ENCODE measurements at regions not wholly inside any gene's neighbourhood (a gene's known extent, or its start where the extent isn't known, plus 50 kb on each side); places are given as distances from the start of the nearest gene placed in this dataset.

DNA sequence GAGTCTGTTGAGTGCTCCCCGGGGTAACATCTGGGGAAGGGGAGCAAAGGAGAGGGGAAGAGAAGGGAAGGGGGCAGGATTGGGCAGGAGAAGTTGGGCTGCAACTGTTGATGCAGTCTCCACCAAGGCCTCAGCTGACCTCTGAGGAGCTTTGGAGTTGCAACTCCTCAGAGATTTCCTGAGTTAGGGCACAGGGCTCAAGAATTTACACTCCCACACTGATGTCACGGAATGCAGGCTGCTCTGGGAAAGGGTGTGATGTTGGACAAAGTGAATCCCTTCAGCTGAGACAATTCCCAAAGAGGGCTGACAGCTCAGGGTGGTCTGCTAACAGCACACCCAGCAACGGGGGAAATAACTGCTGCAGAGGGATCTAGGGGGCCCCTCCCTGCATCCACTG lies 295.6 kb downstream of the PCNX1 start:
- DNase-seq (ENCODE audit: low spot score) = no peak

GRCh38 chr14:71203306-71203705 lies 296.0 kb downstream of the PCNX1 start:
- no peak for DNase-seq (ENCODE audit: low spot score)

- DNase-seq (ENCODE audit: low spot score) = no peak
Observed at GRCh38 chr14:71204231-71204630, 297.0 kb downstream of the PCNX1 start.

DNA sequence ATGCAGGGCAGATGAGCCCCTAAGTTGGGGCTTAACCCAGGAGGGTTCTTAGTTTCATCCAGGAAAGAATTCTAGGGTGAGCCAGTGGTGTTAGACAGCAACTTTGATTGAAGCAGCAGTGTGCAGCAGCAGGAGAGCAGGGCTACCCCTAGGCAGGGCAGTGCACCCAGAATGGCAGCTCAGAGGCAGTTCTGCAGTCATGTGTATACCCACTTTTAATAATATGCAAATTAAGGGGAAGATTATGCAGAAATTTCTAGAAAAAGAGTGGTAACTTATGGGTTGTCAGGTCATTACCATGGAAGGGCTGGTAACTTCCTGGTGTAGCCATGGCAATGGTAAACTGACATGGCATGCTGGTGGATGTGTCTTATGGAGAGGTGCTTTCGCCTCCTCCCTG lies 297.5 kb downstream of the PCNX1 start:
- DNase-seq (ENCODE audit: low spot score) = no peak

GRCh38 chr14:71206123-71206522 lies 298.9 kb downstream of the PCNX1 start:
- no peak for DNase-seq (ENCODE audit: low spot score)

- DNase-seq (ENCODE audit: low spot score) = no peak
Observed at GRCh38 chr14:71206766-71207371, 299.6 kb downstream of the PCNX1 start.

DNA sequence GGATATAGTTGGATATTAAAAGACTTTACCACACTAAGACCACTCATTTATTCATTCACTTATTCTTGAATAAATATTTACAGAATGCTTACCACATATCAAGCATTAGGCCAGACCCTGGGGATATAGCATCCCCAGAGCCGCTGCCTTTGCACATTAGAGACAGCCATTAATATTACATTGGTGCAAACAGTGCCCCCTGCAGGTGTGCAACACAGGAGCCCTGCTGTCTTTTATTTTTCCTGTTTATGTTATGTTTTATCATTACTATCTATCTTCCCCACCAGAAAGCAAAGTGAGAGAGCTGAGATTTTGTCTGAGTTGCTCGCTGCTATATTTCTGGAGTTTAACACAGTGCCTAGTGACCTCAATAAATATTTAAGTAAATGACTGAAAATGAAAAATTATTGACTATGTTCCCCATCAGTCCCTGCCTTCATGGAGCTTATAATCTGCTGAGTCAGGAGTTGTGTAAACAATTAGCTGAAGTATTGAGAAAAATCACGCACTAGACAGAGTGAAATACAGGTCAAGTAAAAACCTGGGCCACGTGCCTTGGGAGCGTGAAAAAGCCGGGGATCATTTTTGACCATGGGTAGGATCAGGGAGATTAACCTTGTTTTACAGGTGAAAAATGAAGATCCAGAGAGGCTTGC lies 301.6 kb downstream of the PCNX1 start:
- no peak for DNase-seq (ENCODE audit: low spot score)

- DNase-seq (ENCODE audit: low spot score) = no peak
Observed at GRCh38 chr14:71209888-71210287, 302.6 kb downstream of the PCNX1 start.

DNA sequence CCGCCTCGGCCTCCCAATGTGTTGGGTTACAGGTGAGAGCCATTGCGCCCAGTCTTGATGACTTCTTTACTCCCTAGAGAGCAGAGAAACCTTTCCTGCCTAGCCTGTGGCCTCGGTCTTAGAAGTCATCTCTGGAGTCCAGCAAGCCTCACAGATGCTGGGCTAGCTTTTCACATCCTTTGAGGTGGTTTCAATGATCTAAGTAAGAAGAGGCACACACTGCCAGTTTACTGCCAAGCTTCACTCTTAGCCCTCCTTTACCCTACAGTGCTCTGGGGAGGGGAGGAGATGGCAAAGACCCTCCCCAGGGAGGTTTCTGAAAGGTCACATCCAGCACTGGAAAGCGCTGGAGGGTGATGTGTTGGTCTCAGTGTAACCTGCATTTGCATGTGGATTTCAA lies 304.8 kb downstream of the PCNX1 start:
- no peak for DNase-seq (ENCODE audit: low spot score)

DNA sequence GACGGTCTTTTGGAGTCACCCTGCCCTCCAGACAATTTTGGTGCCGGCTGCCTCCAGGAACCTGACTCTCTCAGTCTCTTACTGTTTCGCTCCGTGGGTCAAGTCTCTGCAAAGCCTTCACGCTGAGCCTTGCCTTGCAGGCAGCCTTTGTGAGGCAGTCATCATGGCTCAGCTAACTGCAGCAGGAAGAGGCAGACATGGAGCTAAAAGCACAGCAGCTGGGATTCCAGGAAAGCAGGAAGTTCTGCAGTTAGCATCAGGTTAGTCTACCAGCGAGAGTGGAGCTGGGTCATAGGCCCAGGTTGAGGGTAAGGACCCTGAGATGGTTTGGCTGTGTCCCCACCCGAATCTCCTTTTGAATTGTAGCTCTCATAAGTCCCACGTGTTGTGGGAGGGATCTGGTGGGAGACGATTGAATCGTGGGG lies 305.4 kb downstream of the PCNX1 start:
- DNase-seq (ENCODE audit: low spot score) = no peak

- DNase-seq (ENCODE audit: low spot score) = no peak
Observed at GRCh38 chr14:71214241-71214640, 307.0 kb downstream of the PCNX1 start.

DNA sequence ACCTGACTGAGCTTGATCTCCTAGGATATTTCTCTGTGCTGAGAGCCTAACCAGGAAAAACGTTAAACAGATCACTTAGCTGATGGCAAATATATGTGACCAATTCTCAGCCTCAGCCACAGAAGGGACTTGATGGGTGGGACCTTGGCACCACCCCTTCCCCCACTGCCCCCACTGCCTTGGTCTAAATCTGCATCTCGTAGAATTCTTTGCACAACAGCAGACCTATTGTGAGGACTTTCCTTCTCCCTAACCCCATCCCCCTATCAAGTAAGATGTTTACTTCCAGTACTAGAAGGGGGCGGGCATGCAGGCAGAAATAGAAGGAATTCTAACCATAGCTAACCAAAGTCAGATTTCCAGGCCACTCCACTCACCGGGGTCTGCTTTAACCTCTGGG lies 313.2 kb downstream of the PCNX1 start:
- DNase-seq (ENCODE audit: low spot score) = no peak

- DNase-seq (ENCODE audit: low spot score) = no peak
Observed at GRCh38 chr14:71221119-71221518, 313.9 kb downstream of the PCNX1 start.

DNA sequence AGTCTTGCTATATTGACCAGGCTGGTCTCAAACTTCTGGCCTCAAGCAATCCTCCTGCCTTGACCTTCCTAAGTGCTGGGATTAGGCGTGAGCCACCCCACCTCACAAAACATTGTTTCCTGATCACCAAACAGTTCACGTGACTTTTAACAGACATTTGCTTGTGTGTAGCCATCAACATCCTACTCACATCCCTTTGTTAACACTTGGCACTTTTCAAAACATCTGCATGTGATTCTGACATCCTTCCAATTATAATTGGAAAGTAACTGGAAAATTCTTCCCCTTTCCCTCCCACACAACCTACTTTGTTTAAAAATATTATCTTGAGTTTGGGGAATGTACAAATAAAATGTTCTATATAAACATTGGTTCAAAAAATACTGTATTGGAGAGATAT lies 317.9 kb downstream of the PCNX1 start:
- DNase-seq (ENCODE audit: low spot score) = no peak

- no peak for DNase-seq (ENCODE audit: low spot score)
Observed at GRCh38 chr14:71228711-71229110, 321.5 kb downstream of the PCNX1 start.

GRCh38 chr14:71229875-71230274 lies 322.6 kb downstream of the PCNX1 start:
- no peak for DNase-seq (ENCODE audit: low spot score)

DNA sequence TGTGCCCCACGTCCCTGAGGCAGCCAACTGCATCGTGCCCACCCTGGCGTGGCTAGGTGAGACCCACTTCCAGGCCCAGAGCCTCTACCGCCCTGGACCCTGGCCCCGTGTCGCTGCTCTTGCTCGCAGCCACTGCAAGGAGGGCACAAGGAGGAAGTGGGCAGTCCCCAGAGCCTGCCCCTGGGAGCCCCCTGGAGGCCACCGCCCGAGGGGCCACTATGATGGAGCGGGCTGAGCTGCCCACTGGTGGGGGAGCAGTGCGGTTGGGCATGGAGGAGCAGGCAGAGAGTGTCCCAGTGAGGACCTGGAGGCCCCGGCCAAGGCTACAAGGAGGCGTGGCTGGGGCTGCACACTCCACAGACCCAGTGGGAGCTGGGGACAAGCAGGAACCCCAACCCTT lies 323.6 kb downstream of the PCNX1 start:
- no peak for DNase-seq (ENCODE audit: low spot score)

DNA sequence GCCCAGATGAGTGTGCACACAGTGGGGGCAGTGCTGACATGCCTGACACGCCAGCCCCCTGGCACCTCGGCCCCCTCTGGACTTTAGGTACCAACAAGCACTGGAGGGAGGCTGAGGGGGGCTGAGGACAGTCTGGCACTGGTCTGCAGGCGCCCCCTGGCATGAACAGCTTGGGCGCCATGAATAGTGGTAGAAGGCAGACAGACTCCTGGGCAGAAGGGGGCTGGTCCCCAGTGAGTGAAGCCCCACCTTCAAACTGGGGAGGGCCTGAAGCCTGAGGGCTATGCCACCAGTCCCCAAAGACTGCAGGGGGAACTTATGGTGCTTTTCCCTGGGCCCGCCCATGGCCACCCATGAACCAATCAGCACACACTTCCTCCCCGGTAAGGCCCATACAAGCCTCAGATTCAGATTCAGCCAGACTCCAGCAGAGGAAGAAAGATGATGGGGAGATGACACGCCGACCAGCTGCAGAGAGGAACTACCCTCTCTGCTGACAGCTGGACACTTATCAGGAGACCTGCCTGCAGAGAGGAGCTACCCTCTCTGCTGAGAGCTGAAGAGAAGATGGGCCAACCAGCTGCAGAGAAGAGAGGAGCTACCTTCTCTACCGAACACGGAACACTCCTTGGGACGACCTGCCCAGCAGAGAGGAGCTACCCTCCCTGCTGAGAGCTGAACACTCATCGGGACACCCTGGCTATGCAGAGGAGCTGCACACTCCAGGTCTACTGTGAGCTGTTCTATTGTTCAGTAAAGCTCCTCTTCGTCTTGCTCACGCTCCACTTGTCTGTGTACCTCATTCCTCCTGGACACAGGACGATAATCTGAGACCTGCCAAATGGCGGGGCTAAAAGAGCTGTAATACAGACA lies 324.5 kb downstream of the PCNX1 start:
- DNase-seq (ENCODE audit: low spot score) = no peak

GRCh38 chr14:71232506-71232905 lies 325.2 kb downstream of the PCNX1 start:
- no peak for DNase-seq (ENCODE audit: low spot score)

GRCh38 chr14:71235875-71236274 lies 328.6 kb downstream of the PCNX1 start:
- DNase-seq (ENCODE audit: low spot score) = no peak

- no peak for DNase-seq (ENCODE audit: low spot score)
Observed at GRCh38 chr14:71236487-71236886, 329.2 kb downstream of the PCNX1 start.

DNA sequence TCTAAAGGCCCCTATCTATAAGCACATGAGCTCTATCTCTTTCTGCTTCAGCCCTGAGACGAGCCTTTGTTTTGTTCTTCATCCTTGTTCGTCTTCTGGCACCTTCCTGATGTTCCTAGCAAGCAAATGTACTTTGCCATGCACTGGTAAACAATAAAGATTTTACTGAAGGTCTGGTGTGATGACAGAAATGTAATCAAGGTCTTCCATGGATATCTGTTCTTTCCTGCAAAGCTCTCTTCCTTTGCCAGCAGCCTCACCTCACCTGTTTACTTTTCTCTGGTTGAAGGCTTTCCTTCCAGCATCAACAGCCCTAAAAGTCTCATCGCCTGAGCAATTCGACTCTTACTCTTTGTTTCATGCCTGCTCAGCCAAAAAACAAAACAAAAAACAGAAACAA lies 330.3 kb downstream of the PCNX1 start:
- no peak for DNase-seq (ENCODE audit: low spot score)

GRCh38 chr14:71238835-71239234 lies 331.6 kb downstream of the PCNX1 start:
- no peak for DNase-seq (ENCODE audit: low spot score)
